IPS-15b (cell line): ENCODE measurements at regions not wholly inside any gene's neighbourhood (a gene's known extent, or its start where the extent isn't known, plus 50 kb on each side); places are given as distances from the start of the nearest gene placed in this dataset.

Source experiments
- H3K27me3 ChIP-seq: one replicate; pipeline ENCODE4 v1.6.1; 2013; ENCODE audit warnings: low read length; ENCODE audit not compliant: control insufficient read depth, insufficient read depth
- H3K36me3 ChIP-seq: one replicate; pipeline ENCODE4 v1.6.1; 2013; ENCODE audit warnings: low read length; ENCODE audit not compliant: control insufficient read depth, insufficient read depth
- H3K4me1 ChIP-seq: one replicate; pipeline ENCODE4 v1.6.1; 2013; ENCODE audit warnings: mild to moderate bottlenecking, low read length; ENCODE audit not compliant: control insufficient read depth, insufficient read depth
- H3K4me3 ChIP-seq: one replicate; pipeline ENCODE4 v1.5.1; 2013; ENCODE audit warnings: low read depth, low read length
- H3K9ac ChIP-seq: one replicate; pipeline ENCODE4 v1.6.1; 2013; ENCODE audit warnings: low read depth, mild to moderate bottlenecking, low read length
- H3K9me3 ChIP-seq: one replicate; pipeline ENCODE4 v1.6.1; 2013; ENCODE audit warnings: mild to moderate bottlenecking, low read length; ENCODE audit not compliant: control insufficient read depth, insufficient read depth

DNA sequence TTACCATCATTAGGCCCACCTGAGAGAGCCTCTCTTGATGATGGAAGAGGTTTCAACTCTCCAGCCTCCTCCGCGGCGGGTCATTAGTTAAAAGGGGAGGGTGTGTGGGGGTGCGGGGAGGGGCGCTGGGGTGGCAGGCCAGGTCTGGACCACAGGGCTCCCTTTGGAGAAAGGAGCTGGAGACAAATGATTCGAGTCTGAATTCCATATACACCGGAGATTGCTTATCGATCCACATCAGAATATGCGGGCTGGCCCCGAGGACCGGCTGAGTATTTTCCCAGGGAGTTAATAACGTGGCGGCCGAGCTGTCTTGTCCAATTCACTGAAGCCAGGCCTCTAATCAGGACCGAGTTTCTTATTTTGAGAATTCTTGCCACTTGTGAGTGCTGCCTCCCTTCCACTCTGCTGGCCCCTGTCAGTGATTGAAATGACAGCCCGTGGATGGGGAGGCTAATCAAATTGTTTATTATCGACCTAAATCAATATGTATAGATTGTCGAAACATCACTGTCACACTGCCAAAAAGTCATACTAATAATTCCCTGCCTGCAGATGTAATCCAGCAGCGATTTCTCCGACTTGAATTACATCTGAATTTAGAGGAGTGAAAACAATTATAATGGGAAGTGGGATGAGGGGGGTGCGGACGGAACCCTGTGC is 202.7 kb downstream of the SALL1 start:
- H3K27me3 ChIP-seq = no peaks in the 10 kb centered on the region
- H3K9ac ChIP-seq = no peak overlapping the region
- no peaks in the 10 kb centered on the region for H3K4me1 ChIP-seq
- no peaks in the 10 kb centered on the region for H3K9me3 ChIP-seq
- H3K4me3 ChIP-seq = no peak overlapping the region
- H3K36me3 ChIP-seq = no peaks in the 10 kb centered on the region

DNA sequence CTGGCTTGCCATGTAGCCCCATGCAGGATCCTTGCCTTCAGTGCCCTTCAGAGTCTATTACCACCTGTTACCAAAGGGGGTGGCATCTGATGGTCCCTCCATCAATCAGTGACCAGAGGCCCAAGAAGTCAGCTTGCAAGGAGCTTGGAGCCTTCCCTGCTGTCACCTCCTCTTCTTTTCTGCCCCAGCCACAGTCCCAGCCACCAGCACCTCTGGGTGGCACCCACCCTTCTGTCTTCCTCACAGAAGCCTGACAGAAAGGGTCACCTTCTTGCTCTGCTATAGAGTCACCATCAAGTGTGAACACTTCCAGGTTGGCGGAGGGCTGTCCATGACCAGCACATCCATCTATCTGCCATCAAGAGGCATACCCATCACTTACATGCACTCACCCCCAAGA is 203.2 kb downstream of the SALL1 start:
- Histone ChIP-seq H3K9me3 (no peaks in the 10 kb centered on the region), H3K4me3 (no peak overlapping the region), H3K27me3 (no peaks in the 10 kb centered on the region), H3K9ac (no peak overlapping the region), H3K4me1 (no peaks in the 10 kb centered on the region), H3K36me3 (no peaks in the 10 kb centered on the region)

DNA sequence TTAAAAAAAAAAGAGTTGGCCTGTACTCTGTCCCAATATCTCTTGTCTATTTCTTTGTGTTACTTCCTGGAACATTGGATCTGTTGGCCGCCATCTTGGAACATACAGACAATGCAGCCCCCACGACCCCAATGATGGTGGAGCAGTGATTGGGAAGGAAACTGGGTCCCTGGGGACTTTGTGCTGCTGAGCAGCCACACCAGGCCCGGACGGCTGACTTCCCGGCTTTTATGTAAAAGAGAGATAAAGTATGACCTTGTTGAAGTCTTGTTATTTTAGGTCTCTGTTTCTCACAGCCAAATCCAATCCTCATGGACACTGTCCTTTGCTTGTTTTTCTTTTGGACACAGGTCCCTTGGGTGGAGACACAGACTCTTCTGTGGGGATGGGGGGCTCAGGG is 204.5 kb downstream of the SALL1 start:
- no peaks in the 10 kb centered on the region for H3K9me3 ChIP-seq
- no peaks in the 10 kb centered on the region for H3K4me1 ChIP-seq
- H3K9ac ChIP-seq = no peak overlapping the region
- H3K4me3 ChIP-seq = no peak overlapping the region
- H3K36me3 ChIP-seq = no peaks in the 10 kb centered on the region
- H3K27me3 ChIP-seq = no peaks in the 10 kb centered on the region

GRCh38 chr16:50946098-50946497 is 204.2 kb downstream of the CYLD start:
- no peak overlapping the region for H3K4me3 ChIP-seq
- no peak overlapping the region for H3K9ac ChIP-seq
- H3K36me3 ChIP-seq = no peaks in the 10 kb centered on the region
- no peaks in the 10 kb centered on the region for H3K9me3 ChIP-seq
- H3K27me3 ChIP-seq = no peaks in the 10 kb centered on the region
- H3K4me1 ChIP-seq = no peaks in the 10 kb centered on the region

- H3K9ac ChIP-seq = no peak overlapping the region
- no peaks in the 10 kb centered on the region for H3K4me1 ChIP-seq
- H3K4me3 ChIP-seq = no peak overlapping the region
- no peaks in the 10 kb centered on the region for H3K36me3 ChIP-seq
- no peaks in the 10 kb centered on the region for H3K9me3 ChIP-seq
- no peaks in the 10 kb centered on the region for H3K27me3 ChIP-seq
Observed at GRCh38 chr16:50945171-50945570, 203.3 kb downstream of the CYLD start.

- Histone ChIP-seq H3K4me3 (no peak overlapping the region), H3K27me3 (no peaks in the 10 kb centered on the region), H3K4me1 (no peaks in the 10 kb centered on the region), H3K36me3 (no peaks in the 10 kb centered on the region), H3K9me3 (no peaks in the 10 kb centered on the region), H3K9ac (no peak overlapping the region)
Observed at GRCh38 chr16:50944436-50944835, 202.6 kb downstream of the CYLD start.

- Histone ChIP-seq H3K36me3 (no peaks in the 10 kb centered on the region), H3K27me3 (no peaks in the 10 kb centered on the region), H3K4me3 (no peak overlapping the region), H3K9ac (no peak overlapping the region), H3K4me1 (no peaks in the 10 kb centered on the region), H3K9me3 (no peaks in the 10 kb centered on the region)
Observed at GRCh38 chr16:50944033-50944432, 202.1 kb downstream of the CYLD start.

DNA sequence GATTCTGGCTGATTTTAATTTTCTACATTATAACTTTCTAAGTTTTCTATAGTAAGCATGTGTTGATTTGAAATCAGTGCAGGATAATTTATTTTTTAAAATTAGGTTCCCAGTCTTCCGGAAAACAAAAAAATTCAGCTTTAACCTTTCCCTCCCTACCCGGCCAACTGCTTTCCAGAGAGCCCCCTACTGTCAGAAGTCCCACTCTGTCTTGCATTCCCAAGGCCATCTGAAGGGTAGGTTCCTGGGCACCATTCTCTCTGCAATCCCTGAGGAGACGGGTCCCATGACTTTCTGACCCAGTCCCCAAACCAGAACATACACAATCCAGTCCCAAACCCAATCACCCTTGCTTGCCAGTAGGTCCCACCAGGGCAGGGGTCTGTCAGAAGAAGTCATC is 200.3 kb downstream of the CYLD start:
- H3K4me3 ChIP-seq = no peak overlapping the region
- no peak overlapping the region for H3K9ac ChIP-seq
- no peaks in the 10 kb centered on the region for H3K9me3 ChIP-seq
- no peaks in the 10 kb centered on the region for H3K27me3 ChIP-seq
- H3K4me1 ChIP-seq = no peaks in the 10 kb centered on the region
- H3K36me3 ChIP-seq = no peaks in the 10 kb centered on the region

DNA sequence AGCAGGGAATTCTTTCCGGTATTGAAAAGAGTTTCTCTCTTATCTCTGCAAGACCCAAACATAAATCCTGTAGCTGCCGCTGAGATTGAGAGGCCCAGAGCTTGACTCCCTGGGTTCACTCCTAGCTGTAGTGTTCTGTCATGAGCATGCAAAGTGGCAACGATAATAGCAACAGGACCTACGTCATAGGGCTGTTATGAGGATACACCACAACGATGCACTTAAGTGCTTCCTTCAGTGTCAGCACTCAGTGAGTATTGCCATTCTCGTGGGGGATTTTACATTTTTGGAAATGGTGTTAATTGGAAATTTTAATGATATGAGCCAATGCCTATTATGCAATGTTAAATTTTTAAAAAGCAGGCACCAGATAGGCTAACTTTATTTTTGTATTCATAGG is 199.8 kb downstream of the CYLD start:
- H3K36me3 ChIP-seq = no peaks in the 10 kb centered on the region
- H3K27me3 ChIP-seq = no peaks in the 10 kb centered on the region
- no peaks in the 10 kb centered on the region for H3K9me3 ChIP-seq
- H3K4me1 ChIP-seq = no peaks in the 10 kb centered on the region
- no peak overlapping the region for H3K4me3 ChIP-seq
- H3K9ac ChIP-seq = no peak overlapping the region

DNA sequence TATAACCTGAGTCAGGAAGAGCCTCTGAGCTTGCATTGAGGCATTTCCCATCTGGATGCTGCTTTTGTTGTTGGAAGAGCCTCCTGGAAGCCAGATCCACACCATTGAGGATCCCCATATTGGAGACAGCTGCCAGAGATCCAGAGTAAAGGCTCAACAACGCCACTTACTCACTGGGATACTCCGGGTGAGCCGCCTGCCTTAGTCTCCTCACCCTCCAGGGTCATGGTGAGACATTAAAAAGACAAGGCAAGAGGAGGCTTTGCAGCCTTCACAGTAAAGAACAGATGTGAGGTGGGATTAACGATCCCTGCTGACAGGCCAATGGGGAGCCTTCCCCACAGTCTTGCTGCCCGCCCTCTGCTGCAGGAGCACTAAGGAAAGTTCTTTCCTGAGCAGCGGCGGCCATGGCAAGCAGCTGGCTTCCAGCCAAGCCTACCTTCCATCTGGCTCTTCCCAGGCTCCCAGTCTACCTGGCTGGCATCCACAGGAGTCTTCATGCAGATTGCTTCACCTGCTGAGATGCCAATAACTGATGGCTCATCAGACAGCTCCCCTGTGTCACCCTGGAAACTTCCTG is 198.5 kb downstream of the CYLD start:
- Histone ChIP-seq H3K4me3 (no peak overlapping the region), H3K4me1 (no peaks in the 10 kb centered on the region), H3K27me3 (no peaks in the 10 kb centered on the region), H3K9me3 (no peaks in the 10 kb centered on the region), H3K36me3 (no peaks in the 10 kb centered on the region), H3K9ac (no peak overlapping the region)

GRCh38 chr16:50939356-50939755 is 197.5 kb downstream of the CYLD start:
- Histone ChIP-seq H3K4me1 (no peaks in the 10 kb centered on the region), H3K9me3 (no peaks in the 10 kb centered on the region), H3K9ac (no peak overlapping the region), H3K36me3 (no peaks in the 10 kb centered on the region), H3K4me3 (no peak overlapping the region), H3K27me3 (no peaks in the 10 kb centered on the region)

GRCh38 chr16:50938932-50939331 is 197.0 kb downstream of the CYLD start:
- Histone ChIP-seq H3K36me3 (no peaks in the 10 kb centered on the region), H3K9ac (no peak overlapping the region), H3K4me3 (no peak overlapping the region), H3K27me3 (no peaks in the 10 kb centered on the region), H3K9me3 (no peaks in the 10 kb centered on the region), H3K4me1 (no peaks in the 10 kb centered on the region)
